GM21381 (cell line): ENCODE measurements at regions not wholly inside any gene's neighbourhood (a gene's known extent, or its start where the extent isn't known, plus 50 kb on each side); places are given as distances from the start of the nearest gene placed in this dataset.

Experiments
- ATAC-seq: cut with Tn5 transposase; IDR thresholded peaks from one replicate; pipeline ENCODE4 v1.9.1; 2021; ENCODE audit warnings: mild to moderate bottlenecking, moderate library complexity; ENCODE audit not compliant: unreplicated experiment

DNA sequence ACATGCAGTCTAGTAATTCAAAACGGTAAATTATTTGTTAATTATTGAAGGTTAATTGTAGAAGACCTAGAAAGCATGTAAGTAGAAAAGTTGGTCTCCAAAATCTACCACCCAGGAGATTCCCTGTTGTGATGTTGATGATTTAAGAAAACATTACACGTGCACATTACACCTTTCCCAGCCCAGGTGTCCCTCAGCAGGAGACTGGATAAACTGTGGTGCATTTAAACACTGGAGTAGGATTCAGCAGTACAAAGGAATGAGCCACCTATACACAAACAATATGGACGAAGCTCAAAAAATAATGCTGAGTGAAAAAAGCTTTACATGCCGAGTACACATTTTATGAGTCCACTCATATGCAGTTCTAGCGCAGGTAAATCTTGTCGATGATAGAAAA, 109.0 kb upstream of the STARD3NL start:
- no peak for ATAC-seq

DNA sequence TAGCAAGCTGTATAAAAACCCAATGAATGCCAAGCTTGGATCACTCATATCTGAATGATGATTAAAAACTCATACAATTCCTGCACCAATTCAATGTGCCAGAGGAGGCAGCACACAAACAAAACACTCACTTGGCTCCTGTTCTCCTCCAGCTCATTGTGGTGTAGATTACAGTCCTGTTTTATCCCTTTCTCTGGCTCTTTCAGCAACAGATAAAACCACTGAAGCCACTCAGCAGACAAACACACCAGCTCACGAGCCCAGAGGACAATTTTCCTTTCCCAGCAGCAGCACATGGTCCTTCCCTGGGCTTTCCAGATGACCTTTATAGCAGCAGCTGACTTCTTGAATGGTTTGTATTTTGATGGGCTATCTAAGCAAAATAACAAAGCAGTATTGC, 107.3 kb upstream of the STARD3NL start:
- ATAC-seq = no peak

DNA sequence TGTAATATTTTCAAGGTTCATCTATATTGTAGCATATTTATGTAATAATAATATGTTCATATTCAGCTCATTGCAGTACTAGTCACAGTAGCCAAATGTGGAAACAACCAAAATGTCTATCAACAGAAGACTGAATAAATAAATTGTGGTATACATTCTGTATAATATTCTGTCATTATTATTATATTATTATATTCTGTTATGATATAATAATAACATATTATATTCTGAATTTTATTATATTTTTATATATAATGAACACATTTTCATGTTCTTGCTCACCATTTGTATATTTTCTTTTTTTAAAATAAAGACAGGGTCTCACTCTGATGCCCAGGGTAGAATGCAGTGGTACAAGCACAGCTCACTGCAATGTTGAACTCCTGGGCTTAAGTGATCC, 91.2 kb upstream of the STARD3NL start:
- ATAC-seq = no peak

DNA sequence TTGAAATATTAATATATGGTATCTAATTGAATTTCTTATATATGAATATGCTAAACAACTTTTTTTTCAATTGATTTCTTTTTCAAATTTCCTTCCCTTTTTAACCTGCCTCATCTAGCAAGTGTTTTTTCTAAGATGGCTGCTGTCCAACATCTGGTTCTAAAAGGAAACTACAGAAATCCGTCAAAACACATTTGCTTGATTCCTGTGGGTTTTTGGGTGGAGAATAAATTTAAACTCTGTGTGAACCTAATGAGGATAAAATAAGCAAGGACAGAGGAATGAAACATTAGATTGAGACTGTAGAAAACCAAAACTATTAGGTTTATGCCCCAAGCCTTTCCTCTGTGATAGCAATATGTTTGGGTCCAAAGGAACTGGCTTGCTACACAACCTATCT, 75.5 kb upstream of the STARD3NL start:
- no peak for ATAC-seq

DNA sequence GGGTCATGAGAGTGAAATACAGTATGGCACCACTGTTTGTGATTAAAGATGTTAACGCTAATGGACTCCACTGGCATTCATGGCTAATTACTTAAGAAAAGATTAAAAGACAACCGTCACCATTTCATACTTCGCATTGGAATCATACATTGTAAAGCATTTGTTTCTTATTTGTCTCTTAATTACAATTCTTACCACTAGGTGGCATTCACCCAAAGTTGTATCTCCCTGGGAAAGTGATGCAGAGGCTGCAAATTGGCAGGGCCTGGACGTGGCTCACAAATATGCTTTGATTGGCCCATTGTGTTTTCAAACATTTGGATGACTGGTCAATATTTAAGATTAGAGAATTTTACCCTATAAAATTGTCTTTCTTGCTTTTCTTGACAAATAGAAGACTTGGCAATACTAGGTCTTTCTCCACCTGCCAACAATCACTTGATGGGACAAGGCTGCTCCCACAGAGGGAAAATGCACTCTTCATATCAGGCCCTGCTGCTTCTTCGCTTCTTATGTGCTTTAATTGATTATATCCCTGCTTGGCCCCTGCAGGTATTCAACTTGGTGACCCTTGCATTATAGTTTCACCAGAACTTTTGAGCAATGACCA, 72.1 kb upstream of the STARD3NL start:
- no peak for ATAC-seq

DNA sequence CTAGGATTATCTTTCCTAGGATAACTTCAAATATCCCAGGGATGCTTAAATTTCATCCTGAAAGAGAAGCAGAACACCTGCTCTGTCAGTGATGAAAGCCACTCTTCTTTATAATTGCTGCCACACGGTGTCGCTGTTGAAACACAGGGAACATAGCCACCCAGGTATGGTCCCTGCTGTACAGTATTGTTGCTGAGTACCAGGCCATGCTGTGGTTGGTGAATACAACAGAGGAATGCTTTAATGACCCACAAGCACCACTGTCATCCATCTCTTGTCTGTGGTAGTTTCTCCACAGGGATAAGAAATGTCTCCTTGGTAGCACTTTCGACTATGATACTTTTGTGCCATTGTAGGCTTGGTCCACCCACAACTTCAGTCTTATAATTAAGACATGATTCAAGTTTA, 70.6 kb upstream of the STARD3NL start:
- ATAC-seq = peak; percentile 84

DNA sequence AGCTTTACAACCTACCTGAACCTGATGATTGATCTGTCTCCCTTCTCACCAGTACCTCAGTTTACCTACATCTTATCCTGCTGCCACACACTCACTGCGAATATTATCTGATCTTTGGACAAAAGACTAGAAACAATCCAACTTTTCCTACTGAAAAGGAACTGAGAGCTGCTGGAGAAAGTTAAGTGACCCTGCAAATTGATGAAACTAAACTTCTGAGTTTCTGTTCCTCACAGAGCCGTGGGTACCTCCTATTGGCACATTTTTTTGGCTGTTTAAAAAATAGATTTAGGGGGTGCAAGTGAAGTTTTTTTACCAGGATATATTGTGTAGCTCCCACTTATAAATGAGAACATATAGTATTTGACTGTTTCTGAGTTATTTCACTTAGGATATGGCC, 66.0 kb upstream of the STARD3NL start:
- ATAC-seq = no peak

DNA sequence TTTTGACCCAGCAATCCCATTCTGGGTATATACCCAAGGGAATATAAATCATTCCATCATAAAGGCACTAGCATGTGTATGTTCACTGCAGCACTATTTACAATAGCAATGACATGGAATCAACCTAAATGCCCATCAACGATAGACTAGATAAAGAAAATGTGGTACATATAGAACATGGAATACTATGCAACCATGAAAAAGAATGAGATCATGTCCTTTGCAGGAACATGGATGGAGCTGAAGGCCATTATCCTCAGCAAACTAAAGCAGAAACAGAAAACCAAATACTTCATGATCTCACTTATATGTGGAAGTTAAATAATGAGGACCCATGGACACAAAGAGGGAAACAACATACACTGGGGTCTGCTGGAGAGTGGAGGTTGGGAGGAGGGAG, 58.0 kb upstream of the STARD3NL start:
- no peak for ATAC-seq

DNA sequence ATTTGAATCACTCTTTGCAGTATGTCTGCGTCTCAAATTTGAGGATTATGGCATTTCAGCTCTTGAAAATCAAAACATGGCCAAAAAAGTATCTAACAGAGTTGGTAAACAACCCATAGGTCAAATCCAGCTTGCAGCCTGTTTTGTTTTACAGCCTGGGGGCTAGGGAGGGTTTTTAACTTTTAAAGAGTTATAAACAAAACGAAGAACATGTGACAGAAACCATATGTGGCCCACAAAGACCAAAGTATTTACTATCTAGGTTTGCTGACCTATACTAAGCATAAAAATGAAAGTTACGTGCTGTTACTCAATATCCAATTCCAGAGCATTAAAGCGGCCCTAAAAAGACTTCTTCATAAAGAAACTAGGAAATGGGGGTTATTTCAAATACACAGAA, 55.5 kb upstream of the STARD3NL start:
- ATAC-seq = no peak

DNA sequence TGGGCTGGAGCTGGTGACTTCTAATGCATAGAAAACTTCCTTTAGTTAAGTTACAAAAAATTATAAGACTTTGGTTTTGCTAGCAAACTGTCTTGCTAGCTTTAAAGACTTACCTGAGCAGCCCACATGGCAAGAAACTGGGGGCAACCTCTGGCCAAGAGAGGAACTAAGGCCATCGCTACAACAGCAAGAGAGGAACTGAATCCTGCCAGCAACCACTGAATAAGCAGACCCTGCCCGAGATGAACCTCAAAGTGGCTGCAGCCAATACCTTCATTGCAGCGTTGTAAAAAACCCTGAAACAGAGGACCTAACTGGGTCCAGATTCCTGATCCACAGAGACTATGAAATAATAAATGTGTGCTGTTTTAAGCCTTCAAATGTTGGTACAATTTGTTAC, 54.6 kb upstream of the STARD3NL start:
- ATAC-seq = no peak

DNA sequence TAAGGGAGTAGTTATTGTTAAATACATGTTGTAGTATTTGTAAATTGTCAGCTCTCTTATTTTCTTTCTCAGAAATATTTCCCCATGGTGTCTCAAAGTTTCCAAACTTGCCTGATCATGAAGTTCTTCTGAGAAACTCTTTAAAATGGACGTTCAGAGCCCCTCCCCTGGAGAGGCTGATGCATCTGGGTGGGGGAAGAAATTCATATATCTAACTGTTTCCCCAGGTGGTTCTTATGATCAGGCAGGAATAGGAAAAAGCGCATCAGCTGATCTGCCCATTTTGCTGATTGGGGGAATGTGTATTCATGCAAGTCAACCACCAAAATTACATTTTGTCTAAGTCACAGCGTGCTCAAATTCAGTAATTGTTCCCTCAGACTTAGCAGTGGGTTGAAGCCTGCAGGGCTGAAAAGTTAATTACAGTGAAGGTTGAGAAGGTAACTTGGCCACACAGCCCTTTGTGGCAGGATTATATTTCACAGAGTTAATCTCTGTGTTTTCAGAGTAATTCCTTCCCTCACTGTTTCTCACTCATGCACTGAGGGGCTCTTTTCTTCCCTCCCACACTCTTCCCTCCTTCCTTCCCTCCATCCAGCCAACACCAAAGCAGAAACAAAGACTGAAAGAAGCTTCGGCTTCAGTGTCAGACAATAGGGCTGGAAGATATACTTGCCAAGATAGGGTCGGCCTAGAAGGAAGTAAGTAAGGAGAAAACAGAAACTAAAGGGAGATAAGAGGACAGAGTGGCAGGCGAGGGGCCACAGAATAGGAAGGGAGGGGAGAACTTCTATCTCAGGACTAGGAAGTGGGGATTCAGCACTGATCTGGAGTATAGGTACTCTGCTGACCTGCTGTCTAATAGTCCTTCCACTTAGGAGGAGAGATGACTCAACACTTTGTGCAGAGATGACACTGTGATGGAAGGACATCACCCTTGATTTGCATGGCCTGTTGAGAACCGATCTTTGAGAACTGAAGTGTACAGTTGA, 50.5 kb upstream of the STARD3NL start:
- ATAC-seq = no peak
